Stomach (tissue), 8 donors: ENCODE measurements at regions not wholly inside any gene's neighbourhood (a gene's known extent, or its start where the extent isn't known, plus 50 kb on each side); places are given as distances from the start of the nearest gene placed in this dataset.

Experiments used
- DNase-seq, 2 donors: peaks; one replicate each; pipeline versions ENCODE4 v3.0.0 to v3.0.0-alpha.2; 2013 to 2019
- H3K27ac ChIP-seq, 5 donors: fragments of 200-600 bp in 4 of 5; sonication (generic) in 4 of 5; one replicate each; pipeline ENCODE4 v1.5.1; 2013 to 2019; ENCODE audit warnings: mild to moderate bottlenecking in 1 of 5, moderate library complexity in 1 of 5
- H3K27me3 ChIP-seq, 3 donors: fragments of 200-600 bp; sonication (generic); one replicate each; pipeline ENCODE4 v1.5.1; 2017 to 2019; ENCODE audit warnings: mixed run types in 1 of 3
- H3K36me3 ChIP-seq, 4 donors: fragments of 200-600 bp; sonication (generic); 1 replicate in 3 of 4; 2 replicates in 1 of 4; pipeline ENCODE4 v1.5.1; 2016 to 2019
- H3K4me1 ChIP-seq, 4 donors: fragments of 200-600 bp; sonication (generic); one replicate each; pipeline ENCODE4 v1.5.1; 2016 to 2019
- H3K4me3 ChIP-seq, 4 donors: fragments of 200-600 bp; sonication (generic) in 3 of 4; one replicate each; pipeline ENCODE4 v1.5.1; 2016 to 2019; ENCODE audit warnings: mild to moderate bottlenecking in 1 of 4
- H3K9me3 ChIP-seq, 4 donors: fragments of 200-600 bp; sonication (generic); one replicate each; pipeline ENCODE4 v1.5.1; 2016 to 2019
- EP300 ChIP-seq: sonication (generic); formaldehyde crosslinking; IDR thresholded peaks from one replicate; pipeline ENCODE4 v1.6.1; 2017; ENCODE audit warnings: antibody characterized with exemption
- POLR2A ChIP-seq, 4 donors: fragments of 450-650 bp; IDR thresholded peaks; one replicate each; pipeline ENCODE4 v1.6.1; 2016; ENCODE audit warnings: antibody characterized with exemption in 4 of 4, control low read depth in 2 of 4, mild to moderate bottlenecking in 1 of 4, moderate library complexity in 1 of 4
- POLR2AphosphoS5 ChIP-seq, 3 donors: sonication (generic); formaldehyde crosslinking; IDR thresholded peaks; one replicate each; pipeline ENCODE4 v1.6.1; 2016; ENCODE audit warnings: antibody characterized with exemption in 3 of 3
- WGBS, 5 donors: extraction: QIAGEN DNeasy Blood & Tissue Kit in 3 of 5; methylation state at CpG; one replicate each; pipeline versions ENCODE4 v1.1.5 to v1.1.7; 2013 to 2018; 5-methylcytosine and 5-hydroxymethylcytosine counted together
- intact Hi-C: fragments of 100-400 bp; cut with DNase I; formaldehyde crosslinking; loops from one replicate; pipeline ENCODE4 v1.15.1; 2023; ENCODE audit warnings: low total_unique reads
- TF ChIP-seq, protein P1 (sequence below), 7 experiments: fragments of 450-650 bp in 4 of 7; fragments of 200-600 bp in 3 of 7; sonication (generic) in 3 of 7; IDR thresholded peaks; one replicate each; pipeline ENCODE4 v1.5.1; 2016 to 2019; ENCODE audit warnings: antibody characterized with exemption in 7 of 7, control low read depth in 2 of 7, mild to moderate bottlenecking in 1 of 7
- donor health status: healthy with polysubstance abuse.
- donor health status: Bipolar disorder and iron deficiency.
- donor health status: healthy.

GRCh38 chr1:220410611-220411010 is 117.3 kb upstream of the MARK1 start:
- 42 to 51% (median 50%) methylated on average over 7 of the region's 7 CpGs for WGBS, 5 donors

GRCh38 chr1:220409771-220410595 is 118.0 kb upstream of the MARK1 start:
- H3K27me3 ChIP-seq: no peaks in the 10 kb centered on the region
- 66 to 75% (median 71%) methylated on average over 13 of the region's 13 CpGs for WGBS, 5 donors
- no peak overlapping the region for H3K27ac ChIP-seq
- TF ChIP-seq POLR2AphosphoS5 (IDR thresholded peaks at IDR 0.05) (no peak), EP300 (no peak), POLR2A (IDR thresholded peaks at IDR 0.05) (no peak)
- TF ChIP-seq, protein P1, sequence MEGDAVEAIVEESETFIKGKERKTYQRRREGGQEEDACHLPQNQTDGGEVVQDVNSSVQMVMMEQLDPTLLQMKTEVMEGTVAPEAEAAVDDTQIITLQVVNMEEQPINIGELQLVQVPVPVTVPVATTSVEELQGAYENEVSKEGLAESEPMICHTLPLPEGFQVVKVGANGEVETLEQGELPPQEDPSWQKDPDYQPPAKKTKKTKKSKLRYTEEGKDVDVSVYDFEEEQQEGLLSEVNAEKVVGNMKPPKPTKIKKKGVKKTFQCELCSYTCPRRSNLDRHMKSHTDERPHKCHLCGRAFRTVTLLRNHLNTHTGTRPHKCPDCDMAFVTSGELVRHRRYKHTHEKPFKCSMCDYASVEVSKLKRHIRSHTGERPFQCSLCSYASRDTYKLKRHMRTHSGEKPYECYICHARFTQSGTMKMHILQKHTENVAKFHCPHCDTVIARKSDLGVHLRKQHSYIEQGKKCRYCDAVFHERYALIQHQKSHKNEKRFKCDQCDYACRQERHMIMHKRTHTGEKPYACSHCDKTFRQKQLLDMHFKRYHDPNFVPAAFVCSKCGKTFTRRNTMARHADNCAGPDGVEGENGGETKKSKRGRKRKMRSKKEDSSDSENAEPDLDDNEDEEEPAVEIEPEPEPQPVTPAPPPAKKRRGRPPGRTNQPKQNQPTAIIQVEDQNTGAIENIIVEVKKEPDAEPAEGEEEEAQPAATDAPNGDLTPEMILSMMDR (IDR thresholded peaks at IDR 0.05): no peak
- no peaks in the 10 kb centered on the region for H3K9me3 ChIP-seq
- intact Hi-C loops: no loop called here
- DNase-seq: peak in 1 of 2 donors; percentile 44
- H3K36me3 ChIP-seq: no peaks in the 10 kb centered on the region
- H3K4me1 ChIP-seq: no peaks in the 10 kb centered on the region
- no peak overlapping the region for H3K4me3 ChIP-seq

More at GRCh38 chr1:220410611-220411010, 117.3 kb upstream of the MARK1 start:
- peak in 1 of 2 donors; percentile 50 for DNase-seq
- Histone ChIP-seq H3K36me3 (no peaks in the 10 kb centered on the region), H3K27ac (no peak overlapping the region), H3K4me3 (no peak overlapping the region), H3K4me1 (no peaks in the 10 kb centered on the region), H3K27me3 (no peaks in the 10 kb centered on the region), H3K9me3 (no peaks in the 10 kb centered on the region)
- intact Hi-C loops: no loop called here
- TF ChIP-seq POLR2AphosphoS5 (IDR thresholded peaks at IDR 0.05) (no peak), POLR2A (IDR thresholded peaks at IDR 0.05) (no peak), EP300 (no peak)
- TF ChIP-seq, protein P1 (IDR thresholded peaks at IDR 0.05): no peak

GRCh38 chr1:220407191-220407590 is 120.7 kb upstream of the MARK1 start:
- no peaks in the 10 kb centered on the region for H3K36me3 ChIP-seq
- no peak overlapping the region for H3K4me3 ChIP-seq
- intact Hi-C loops: no loop called here
- no peaks in the 10 kb centered on the region for H3K9me3 ChIP-seq
- TF ChIP-seq, protein P1 (IDR thresholded peaks at IDR 0.05): no peak
- TF ChIP-seq POLR2A (IDR thresholded peaks at IDR 0.05): no peak
- no peak for TF ChIP-seq EP300
- DNase-seq: no peak
- no peak overlapping the region for H3K27ac ChIP-seq
- no peaks in the 10 kb centered on the region for H3K27me3 ChIP-seq
- no peaks in the 10 kb centered on the region for H3K4me1 ChIP-seq

DNA sequence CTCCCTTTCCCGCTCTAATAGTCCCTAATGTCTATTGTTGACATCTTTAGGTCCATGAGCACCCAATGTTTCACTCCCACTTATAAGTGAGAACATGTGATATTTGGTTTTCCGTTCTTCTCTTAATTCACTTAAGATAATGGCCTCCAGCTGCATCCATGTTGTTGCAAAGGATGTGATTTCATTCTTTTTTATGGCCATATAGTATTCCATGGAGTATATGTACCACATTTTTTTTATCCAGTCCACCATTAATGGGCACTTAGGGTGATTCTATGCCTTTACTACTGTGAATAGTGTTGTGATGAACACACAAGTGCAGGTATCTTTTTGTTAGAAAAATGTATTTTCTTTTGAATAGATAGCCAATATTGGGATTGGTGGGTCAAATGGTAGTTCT is 126.0 kb upstream of the RAB3GAP2 start:
- Histone ChIP-seq H3K36me3 (no peaks in the 10 kb centered on the region), H3K4me3 (no peak overlapping the region), H3K27ac (no peak overlapping the region), H3K4me1 (no peaks in the 10 kb centered on the region), H3K9me3 (no peaks in the 10 kb centered on the region), H3K27me3 (no peaks in the 10 kb centered on the region)
- intact Hi-C loops: no loop called here
- no peak for TF ChIP-seq POLR2AphosphoS5 (IDR thresholded peaks at IDR 0.05)
- TF ChIP-seq POLR2A (IDR thresholded peaks at IDR 0.05): no peak
- TF ChIP-seq EP300: no peak
- TF ChIP-seq, protein P1 (IDR thresholded peaks at IDR 0.05): no peak
- 82 to 93% (median 89%) methylated on average over 2 of the region's 2 CpGs for WGBS, 5 donors
- no peak for DNase-seq
